Vagina (tissue), 2 donors: ENCODE measurements at regions not wholly inside any gene's neighbourhood (a gene's known extent, or its start where the extent isn't known, plus 50 kb on each side); places are given as distances from the start of the nearest gene placed in this dataset.

Experiments used
- DNase-seq, 2 donors: peaks; one replicate each; pipeline ENCODE4 v3.0.0-alpha.2; 2017; ENCODE audit errors: extremely low spot score in 2 of 2
- H3K27ac ChIP-seq: fragments of 200-600 bp; sonication (generic); one replicate; pipeline ENCODE4 v1.5.1; 2019
- H3K27me3 ChIP-seq: fragments of 200-600 bp; sonication (generic); one replicate; pipeline ENCODE4 v1.5.1; 2019
- H3K36me3 ChIP-seq, 2 donors: fragments of 200-600 bp; sonication (generic); one replicate each; pipeline ENCODE4 v1.5.1; 2017 to 2019
- H3K4me1 ChIP-seq: fragments of 200-600 bp; sonication (generic); one replicate; pipeline ENCODE4 v1.5.1; 2019
- H3K4me3 ChIP-seq, 2 donors: fragments of 200-600 bp; sonication (generic); 1 replicate in 1 of 2; 2 replicates in 1 of 2; pipeline ENCODE4 v1.5.1; 2016 to 2019
- H3K9me3 ChIP-seq: fragments of 200-600 bp; sonication (generic); one replicate; pipeline ENCODE4 v1.5.1; 2019
- POLR2A ChIP-seq, 2 donors: fragments of 450-650 bp; IDR thresholded peaks; one replicate each; pipeline ENCODE4 v1.6.1; 2017; ENCODE audit warnings: antibody characterized with exemption in 2 of 2, mild to moderate bottlenecking in 2 of 2, moderate library complexity in 2 of 2
- POLR2AphosphoS5 ChIP-seq, 2 donors: sonication (generic); formaldehyde crosslinking; IDR thresholded peaks; one replicate each; pipeline ENCODE4 v1.9.0; 2017; ENCODE audit warnings: antibody characterized with exemption in 2 of 2, mild to moderate bottlenecking in 2 of 2, low read depth in 1 of 2; ENCODE audit not compliant: insufficient read depth in 1 of 2
- intact Hi-C: fragments of 100-400 bp; cut with DNase I; formaldehyde crosslinking; loops from one replicate; pipeline ENCODE4 v1.15.1; 2023
- TF ChIP-seq, protein P1 (sequence below), 3 experiments: fragments of 450-650 bp in 2 of 3; fragments of 200-600 bp in 1 of 3; sonication (generic) in 1 of 3; IDR thresholded peaks; one replicate each; pipeline ENCODE4 v1.5.1; 2017 to 2019; ENCODE audit warnings: antibody characterized with exemption in 3 of 3, mild to moderate bottlenecking in 2 of 3, moderate library complexity in 2 of 3

GRCh38 chr2:8424997-8425900 lies 256.6 kb upstream of the ID2 start:
- no peak for DNase-seq
- Histone ChIP-seq H3K27ac (no peak overlapping the region), H3K4me1 (no peaks in the 10 kb centered on the region), H3K9me3 (no peaks in the 10 kb centered on the region), H3K36me3 (no peaks in the 10 kb centered on the region), H3K4me3 (no peak overlapping the region), H3K27me3 (no peaks in the 10 kb centered on the region)
- no peak for TF ChIP-seq POLR2AphosphoS5 (IDR thresholded peaks at IDR 0.05; ENCODE audit: insufficient read depth in 1 of 2, low read depth in 1 of 2)
- TF ChIP-seq POLR2A (IDR thresholded peaks at IDR 0.05) = no peak
- TF ChIP-seq, protein P1, sequence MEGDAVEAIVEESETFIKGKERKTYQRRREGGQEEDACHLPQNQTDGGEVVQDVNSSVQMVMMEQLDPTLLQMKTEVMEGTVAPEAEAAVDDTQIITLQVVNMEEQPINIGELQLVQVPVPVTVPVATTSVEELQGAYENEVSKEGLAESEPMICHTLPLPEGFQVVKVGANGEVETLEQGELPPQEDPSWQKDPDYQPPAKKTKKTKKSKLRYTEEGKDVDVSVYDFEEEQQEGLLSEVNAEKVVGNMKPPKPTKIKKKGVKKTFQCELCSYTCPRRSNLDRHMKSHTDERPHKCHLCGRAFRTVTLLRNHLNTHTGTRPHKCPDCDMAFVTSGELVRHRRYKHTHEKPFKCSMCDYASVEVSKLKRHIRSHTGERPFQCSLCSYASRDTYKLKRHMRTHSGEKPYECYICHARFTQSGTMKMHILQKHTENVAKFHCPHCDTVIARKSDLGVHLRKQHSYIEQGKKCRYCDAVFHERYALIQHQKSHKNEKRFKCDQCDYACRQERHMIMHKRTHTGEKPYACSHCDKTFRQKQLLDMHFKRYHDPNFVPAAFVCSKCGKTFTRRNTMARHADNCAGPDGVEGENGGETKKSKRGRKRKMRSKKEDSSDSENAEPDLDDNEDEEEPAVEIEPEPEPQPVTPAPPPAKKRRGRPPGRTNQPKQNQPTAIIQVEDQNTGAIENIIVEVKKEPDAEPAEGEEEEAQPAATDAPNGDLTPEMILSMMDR (IDR thresholded peaks at IDR 0.05) = no peak
- intact Hi-C loops = no loop called here

DNA sequence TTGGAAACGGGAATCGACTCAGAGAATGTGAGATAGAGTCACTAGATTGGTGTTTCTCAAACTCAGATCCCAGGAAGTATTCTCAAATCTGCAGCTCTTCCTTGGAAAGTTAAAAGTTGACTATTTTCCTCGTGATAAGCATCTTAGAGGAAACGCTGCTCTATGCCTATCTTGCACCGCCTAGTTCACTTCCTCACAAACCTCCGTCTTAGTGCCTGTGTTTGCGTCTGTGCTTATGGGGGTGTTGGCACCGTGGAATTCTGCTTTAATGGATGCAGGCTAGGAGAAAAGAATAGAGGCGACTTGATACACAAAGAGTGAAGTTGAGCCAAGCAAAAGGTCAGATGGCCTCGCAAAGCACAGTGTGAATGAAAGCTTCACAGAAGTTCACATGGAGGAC lies 255.3 kb upstream of the ID2 start:
- TF ChIP-seq POLR2AphosphoS5 (IDR thresholded peaks at IDR 0.05; ENCODE audit: insufficient read depth in 1 of 2, low read depth in 1 of 2) (no peak), POLR2A (IDR thresholded peaks at IDR 0.05) (no peak)
- TF ChIP-seq, protein P1 (IDR thresholded peaks at IDR 0.05) = no peak

DNA sequence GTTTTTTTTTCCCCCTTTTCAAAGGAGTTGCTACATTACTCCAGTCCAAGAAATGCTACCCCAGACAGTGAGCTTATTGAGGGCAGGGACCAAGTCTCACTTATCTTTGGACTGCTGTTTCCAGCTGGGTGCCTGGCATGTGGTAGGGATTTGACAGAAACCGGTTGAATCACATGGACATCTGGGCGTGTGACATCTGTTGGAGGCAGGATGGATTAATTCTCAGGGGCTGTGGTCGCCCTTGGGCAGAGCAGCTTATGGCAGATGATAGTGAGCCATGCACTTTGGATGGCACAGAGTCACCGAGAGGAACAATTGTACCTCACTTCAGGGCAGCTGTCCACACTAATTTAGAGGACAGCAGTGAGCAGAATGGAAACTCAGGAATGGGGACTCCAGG lies 254.6 kb upstream of the ID2 start:
- no peaks in the 10 kb centered on the region for H3K9me3 ChIP-seq
- no peak for DNase-seq
- H3K27ac ChIP-seq = no peak overlapping the region
- no peaks in the 10 kb centered on the region for H3K36me3 ChIP-seq
- TF ChIP-seq POLR2A (IDR thresholded peaks at IDR 0.05) = no peak
- TF ChIP-seq, protein P1 (IDR thresholded peaks at IDR 0.05) = no peak
- no peak for TF ChIP-seq POLR2AphosphoS5 (IDR thresholded peaks at IDR 0.05; ENCODE audit: insufficient read depth in 1 of 2, low read depth in 1 of 2)
- no peaks in the 10 kb centered on the region for H3K4me1 ChIP-seq
- H3K4me3 ChIP-seq = no peak overlapping the region
- intact Hi-C loops = no loop called here
- H3K27me3 ChIP-seq = no peaks in the 10 kb centered on the region

More for the DNA sequence above, 255.3 kb upstream of the ID2 start:
- H3K4me3 ChIP-seq = no peak overlapping the region
- no peaks in the 10 kb centered on the region for H3K27me3 ChIP-seq
- no peaks in the 10 kb centered on the region for H3K4me1 ChIP-seq
- no peaks in the 10 kb centered on the region for H3K9me3 ChIP-seq
- no peaks in the 10 kb centered on the region for H3K36me3 ChIP-seq
- no peak overlapping the region for H3K27ac ChIP-seq
- intact Hi-C loops = no loop called here
- DNase-seq = no peak

- Histone ChIP-seq H3K27me3 (no peaks in the 10 kb centered on the region), H3K27ac (no peak overlapping the region), H3K9me3 (no peaks in the 10 kb centered on the region), H3K4me1 (no peaks in the 10 kb centered on the region), H3K4me3 (no peak overlapping the region), H3K36me3 (no peaks in the 10 kb centered on the region)
- intact Hi-C loops = no loop called here
- TF ChIP-seq, protein P1 (IDR thresholded peaks at IDR 0.05) = no peak
- TF ChIP-seq POLR2AphosphoS5 (IDR thresholded peaks at IDR 0.05; ENCODE audit: insufficient read depth in 1 of 2, low read depth in 1 of 2) (no peak), POLR2A (IDR thresholded peaks at IDR 0.05) (no peak)
- DNase-seq = no peak
Observed at GRCh38 chr2:8430628-8431027, 251.2 kb upstream of the ID2 start.
